GM21576 (cell line): ENCODE measurements at regions not wholly inside any gene's neighbourhood (a gene's known extent, or its start where the extent isn't known, plus 50 kb on each side); places are given as distances from the start of the nearest gene placed in this dataset.
"Not testable (repeated sequence)": the region's sequence is repeated elsewhere in the genome, so short reads cannot be mapped to it uniquely, and the experiment has no call there.

Source experiments
- ATAC-seq: cut with Tn5 transposase; IDR thresholded peaks from one replicate; pipeline ENCODE4 v1.9.1; 2021; ENCODE audit warnings: mild to moderate bottlenecking, moderate library complexity; ENCODE audit not compliant: unreplicated experiment

DNA sequence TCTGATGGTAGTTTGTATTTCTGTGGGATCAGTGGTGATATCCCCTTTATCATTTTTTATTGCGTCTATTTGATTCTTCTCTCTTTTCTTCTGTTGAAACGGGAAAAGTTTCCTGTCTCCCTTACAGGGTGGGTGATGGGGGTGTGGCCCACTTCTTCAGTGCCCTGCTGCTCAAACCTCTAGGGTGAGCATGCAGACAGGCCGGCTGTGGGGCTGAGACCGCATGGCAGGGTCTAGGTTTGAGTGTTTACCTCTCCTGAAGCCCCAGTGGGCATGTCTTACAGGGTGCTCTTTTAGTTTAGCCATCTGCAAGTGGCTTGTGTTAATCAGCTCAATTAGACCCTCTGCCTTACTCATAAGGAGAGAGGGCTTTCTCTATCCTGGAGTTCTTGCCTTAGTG lies 450.0 kb upstream of the EPHA3 start:
- ATAC-seq, result no peak

DNA sequence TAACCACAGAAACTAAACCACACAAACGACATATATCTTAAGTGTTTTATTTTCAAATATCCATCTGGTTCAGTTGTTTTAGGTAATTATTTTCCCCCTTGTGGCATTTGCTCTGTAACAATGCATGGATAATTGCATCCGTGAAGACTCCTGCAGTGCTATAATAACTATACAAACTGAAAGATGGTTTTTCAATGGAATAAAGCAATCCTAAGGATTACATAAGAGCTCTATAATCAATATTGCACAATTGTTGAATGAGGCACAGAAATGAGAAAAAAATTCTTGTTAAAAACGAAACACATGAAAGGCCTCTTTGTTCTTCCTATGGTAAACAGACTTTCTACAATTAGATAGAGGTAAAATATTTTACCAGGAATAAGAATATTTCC lies 446.0 kb upstream of the EPHA3 start:
- no peak for ATAC-seq

DNA sequence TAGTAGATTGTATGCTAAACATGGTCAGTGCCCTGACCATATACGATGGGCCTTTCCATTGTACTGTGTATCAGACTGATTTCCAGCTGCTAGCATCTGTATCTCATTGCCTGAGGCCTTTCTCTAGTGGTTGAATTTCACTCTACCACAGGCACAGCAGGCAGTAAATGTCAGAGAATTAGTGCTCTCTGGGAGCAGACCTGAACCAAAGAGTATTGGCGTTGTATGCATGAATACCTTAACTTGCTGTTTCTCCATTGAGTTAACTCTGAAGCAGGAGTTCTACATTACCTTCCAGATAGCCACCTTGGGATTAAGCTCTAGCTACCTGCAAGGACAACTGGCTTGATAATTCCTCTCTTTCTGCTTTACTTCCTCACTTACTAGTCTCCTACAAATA lies 439.2 kb upstream of the EPHA3 start:
- no peak for ATAC-seq

DNA sequence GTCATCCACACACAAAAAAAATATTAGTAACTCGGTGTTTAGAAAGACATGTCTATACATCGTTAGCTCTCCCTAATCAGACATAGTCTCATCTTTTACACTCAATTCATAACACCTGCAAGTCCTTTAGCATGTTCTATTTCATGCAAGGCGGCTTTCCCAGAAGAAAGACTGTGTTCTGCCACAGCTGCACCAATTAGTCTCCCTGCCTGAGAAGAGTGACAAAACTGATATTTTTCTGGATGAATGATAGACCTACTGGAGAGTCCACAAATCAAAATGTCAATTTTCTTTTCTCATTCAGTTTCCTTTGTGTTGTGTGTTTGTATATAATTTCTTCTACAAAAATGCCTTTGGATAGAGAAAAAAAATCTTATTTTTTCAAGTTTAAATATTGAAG lies 435.8 kb upstream of the EPHA3 start:
- ATAC-seq, result no peak

GRCh38 chr3:88677298-88677697 lies 430.1 kb upstream of the EPHA3 start:
- ATAC-seq, result no peak

DNA sequence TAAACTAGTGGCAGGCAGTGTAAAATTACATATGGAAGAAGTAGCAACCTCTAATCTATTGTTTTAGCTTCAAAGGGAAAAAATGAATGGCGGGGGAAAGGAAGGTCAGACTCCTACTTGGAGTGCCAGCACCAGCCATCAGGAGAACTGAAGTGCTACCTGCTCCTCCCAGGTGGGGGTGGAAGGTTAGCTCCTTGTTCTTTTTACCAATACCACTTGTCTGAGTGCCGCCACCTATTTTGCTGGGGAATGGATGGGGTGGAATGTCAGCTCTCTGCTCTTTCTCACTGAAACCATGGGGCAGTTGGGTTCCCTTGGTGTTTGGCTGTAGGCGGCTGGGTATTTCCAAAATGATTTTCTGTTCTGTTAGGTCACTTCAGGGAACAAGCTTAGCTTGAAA lies 428.7 kb upstream of the EPHA3 start:
- ATAC-seq, result no peak

GRCh38 chr3:88690287-88690686 lies 417.1 kb upstream of the EPHA3 start:
- no peak for ATAC-seq

- ATAC-seq, result no peak
Observed at GRCh38 chr3:88691081-88691480, 416.3 kb upstream of the EPHA3 start.

GRCh38 chr3:88703501-88704059 lies 403.8 kb upstream of the EPHA3 start:
- ATAC-seq, result no peak

GRCh38 chr3:88704338-88704737 lies 403.1 kb upstream of the EPHA3 start:
- no peak for ATAC-seq

- no peak for ATAC-seq
Observed at GRCh38 chr3:88707837-88708236, 399.6 kb upstream of the EPHA3 start.

DNA sequence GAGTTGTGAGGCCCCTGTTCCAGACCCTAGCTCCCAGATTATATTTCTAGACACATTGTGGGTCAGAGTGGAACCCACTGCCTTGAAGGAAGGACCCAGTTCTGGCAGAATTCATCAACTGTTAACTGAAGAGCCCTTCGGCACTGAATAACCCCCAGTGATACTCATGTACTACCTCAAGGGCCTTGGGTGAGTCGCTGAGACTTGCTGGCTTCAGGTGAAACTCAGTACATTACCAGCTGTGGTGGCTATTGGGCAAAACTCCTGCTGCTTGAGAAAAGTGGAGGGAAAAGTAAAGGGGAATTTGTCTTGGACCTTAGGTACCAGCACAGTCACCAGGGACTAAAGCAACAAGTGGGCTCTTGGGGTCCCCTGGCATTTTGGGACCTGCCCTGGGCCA lies 394.9 kb upstream of the EPHA3 start:
- no peak for ATAC-seq

DNA sequence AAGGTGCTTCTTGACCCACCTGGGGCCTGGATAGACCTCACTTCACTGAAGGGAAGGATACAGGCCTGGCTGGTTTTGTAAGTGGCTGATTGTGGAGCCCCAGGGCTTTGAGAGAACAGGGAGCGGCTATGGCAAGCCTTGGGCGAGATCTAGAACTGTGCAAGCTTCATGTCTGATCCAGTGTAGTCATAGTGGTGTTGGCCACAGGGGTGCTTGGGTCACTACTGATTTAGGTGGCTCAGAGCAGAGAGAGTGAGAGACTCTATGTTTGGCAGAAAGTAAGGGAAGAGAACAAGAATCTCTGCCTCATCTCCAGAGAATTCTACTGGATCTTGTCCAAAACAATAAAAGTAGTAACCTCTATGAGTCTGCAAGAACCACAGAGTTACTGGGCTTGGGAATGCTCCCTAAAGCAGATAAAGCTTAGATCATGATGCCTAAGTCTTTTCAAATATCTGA lies 394.2 kb upstream of the EPHA3 start:
- no peak for ATAC-seq

DNA sequence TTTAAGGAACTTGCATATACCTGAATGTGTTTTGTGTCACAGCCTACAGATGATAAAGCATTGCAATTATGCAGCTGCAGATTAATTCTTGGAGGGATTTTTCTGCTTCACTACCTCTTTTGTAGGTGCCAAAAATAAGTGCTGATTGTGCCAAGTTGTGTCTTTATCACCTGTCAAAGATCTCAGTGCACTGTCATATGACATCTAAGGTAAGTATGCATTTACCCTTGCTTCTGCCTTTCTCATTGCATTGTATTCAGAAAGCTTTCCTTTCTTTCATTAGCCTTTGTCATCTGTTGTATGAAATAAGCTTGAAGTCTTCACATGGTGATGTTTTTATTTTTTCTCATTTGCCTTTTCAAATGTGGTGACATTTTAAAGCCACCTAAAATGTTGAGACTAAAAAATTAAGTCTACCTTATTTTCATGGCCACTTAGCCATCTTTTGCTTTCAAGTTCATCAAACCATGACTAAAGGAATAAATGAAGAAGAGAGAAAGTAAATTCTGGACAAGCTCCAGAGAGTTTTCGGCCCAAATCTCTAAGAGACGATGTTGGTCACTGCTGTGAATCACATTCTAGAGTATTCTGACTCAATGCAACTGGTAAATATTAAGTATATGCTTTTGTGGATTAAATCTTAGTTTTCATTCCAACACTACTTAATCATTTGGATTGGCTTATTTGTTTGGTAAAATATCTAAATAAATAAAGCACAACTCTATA lies 381.8 kb upstream of the EPHA3 start:
- ATAC-seq, result no peak

DNA sequence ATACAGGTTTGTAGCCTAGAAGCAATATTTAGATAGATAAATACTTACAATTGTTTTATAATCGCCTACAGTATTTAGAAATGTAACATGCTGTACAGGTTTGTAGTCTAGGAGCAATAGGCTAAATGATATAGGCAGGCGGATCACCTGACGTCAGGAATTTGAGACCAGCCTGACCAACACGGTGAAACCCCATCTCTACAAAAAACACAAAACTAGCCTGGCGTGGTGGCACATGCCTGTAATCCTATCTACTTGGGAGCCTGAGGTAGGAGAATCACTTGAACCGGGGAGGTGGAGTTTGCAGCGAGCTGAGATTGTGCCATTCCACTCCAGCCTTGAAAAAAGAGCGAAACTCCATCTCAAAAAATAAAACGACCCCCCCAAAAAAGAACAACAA lies 375.2 kb upstream of the EPHA3 start:
- ATAC-seq, result no peak

GRCh38 chr3:88742106-88742505 lies 365.3 kb upstream of the EPHA3 start:
- no peak for ATAC-seq

- no peak for ATAC-seq
Observed at GRCh38 chr3:88742674-88743507, 364.5 kb upstream of the EPHA3 start.

DNA sequence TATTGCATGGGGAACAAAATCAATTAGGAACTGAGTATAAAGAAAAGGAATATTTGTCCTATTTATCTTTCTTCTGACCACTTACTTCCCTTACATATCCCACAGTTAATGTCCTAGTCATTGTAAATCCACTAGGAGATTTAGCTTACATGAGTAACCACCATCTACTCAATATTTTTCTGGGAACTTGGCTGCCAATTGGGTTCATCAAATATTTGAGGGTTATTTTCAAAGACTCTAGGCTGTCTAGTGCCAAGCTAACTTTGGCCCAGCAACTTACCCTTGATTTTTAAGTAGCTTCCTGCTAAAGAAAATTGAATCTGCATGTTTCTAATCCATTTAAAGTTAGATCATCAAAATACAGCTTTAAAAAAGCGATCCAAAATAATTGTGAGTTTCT lies 362.5 kb upstream of the EPHA3 start:
- ATAC-seq, result no peak

DNA sequence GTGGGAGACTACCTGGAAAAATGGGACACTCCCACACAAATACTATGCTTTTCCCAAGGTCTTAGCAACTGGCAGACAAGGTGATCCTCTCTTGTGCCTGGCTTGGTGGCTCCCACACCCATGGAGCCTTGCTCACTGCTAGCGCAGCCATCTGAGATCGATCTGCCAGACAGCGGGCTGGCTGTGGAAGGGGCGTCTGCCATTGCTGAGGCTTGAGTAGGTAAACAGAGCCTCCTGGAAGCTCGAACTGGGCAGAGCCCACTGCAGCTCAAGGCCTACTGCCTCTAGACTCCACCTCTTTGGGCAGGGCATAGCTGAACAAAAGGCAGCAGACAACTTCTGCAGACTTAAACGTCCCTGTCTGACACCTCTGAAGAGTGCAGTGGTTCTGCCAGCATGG lies 360.3 kb upstream of the EPHA3 start:
- not testable (repeated sequence) for ATAC-seq

DNA sequence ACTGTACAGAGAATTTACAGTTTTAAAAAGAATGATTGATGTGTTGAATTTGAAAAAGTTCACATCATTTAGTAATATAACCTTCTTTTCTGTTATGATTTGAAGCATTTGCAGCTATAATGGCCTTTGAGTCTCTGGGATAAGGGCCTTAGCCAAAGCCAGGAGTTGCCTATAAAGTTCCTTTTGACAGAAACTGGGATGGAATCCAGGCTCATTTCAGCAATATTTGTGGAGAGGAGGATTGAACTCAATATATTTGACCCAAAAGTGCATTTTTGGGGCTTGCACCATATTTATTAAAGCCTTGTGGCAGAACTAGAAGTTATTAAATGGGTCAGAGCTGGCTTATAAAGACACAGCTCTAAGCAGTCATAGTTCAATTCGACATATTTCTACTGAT lies 348.7 kb upstream of the EPHA3 start:
- no peak for ATAC-seq

- no peak for ATAC-seq
Observed at GRCh38 chr3:88767746-88768145, 339.7 kb upstream of the EPHA3 start.

GRCh38 chr3:88773766-88774165 lies 333.7 kb upstream of the EPHA3 start:
- ATAC-seq, result no peak
